KOPT-K1 (cell line): ENCODE measurements at regions not wholly inside any gene's neighbourhood (a gene's known extent, or its start where the extent isn't known, plus 50 kb on each side); places are given as distances from the start of the nearest gene placed in this dataset.

Experiments used
- H3K27ac ChIP-seq: fragments of 200-600 bp; sonication (generic); 2 replicates; pipeline ENCODE4 v1.5.1; 2016; ENCODE audit warnings: antibody characterized with exemption, mild to moderate bottlenecking, low read depth, low read length; ENCODE audit not compliant: poor library complexity, severe bottlenecking
- H3K36me3 ChIP-seq: fragments of 200-600 bp; sonication (generic); 2 replicates; pipeline ENCODE4 v1.5.1; 2017; ENCODE audit warnings: antibody characterized with exemption, mild to moderate bottlenecking, low read length, moderate library complexity; ENCODE audit not compliant: insufficient read depth
- H3K9me3 ChIP-seq: fragments of 200-600 bp; sonication (generic); 2 replicates; pipeline ENCODE4 v1.5.1; 2017; ENCODE audit warnings: antibody characterized with exemption, low read length, mild to moderate bottlenecking; ENCODE audit not compliant: insufficient read depth, poor library complexity, severe bottlenecking

GRCh38 chr18:41751652-41752051 lies 203.4 kb upstream of the PIK3C3 start:
- H3K36me3 ChIP-seq = no peaks in the 10 kb centered on the region
- H3K27ac ChIP-seq = no peak overlapping the region
- H3K9me3 ChIP-seq = no peaks in the 10 kb centered on the region

DNA sequence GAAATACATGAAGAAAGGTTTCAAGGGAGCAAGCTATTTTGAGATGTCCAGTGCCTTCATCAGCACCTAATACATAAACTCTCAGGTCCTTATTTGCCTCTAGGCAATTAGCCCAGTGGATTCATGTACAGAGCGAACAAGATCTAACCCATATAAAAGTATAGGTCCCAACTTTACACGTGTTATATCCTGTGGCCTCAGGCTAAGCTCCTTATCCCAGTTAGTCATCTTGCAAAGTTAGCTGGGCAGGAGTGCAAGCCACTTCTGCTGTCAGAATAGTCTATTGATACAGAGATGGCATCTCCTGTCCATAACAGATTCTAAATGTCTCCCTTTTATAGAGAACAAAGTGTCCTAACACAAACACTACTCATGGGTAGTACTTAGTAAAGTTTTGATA lies 203.9 kb upstream of the PIK3C3 start:
- no peaks in the 10 kb centered on the region for H3K9me3 ChIP-seq
- no peaks in the 10 kb centered on the region for H3K36me3 ChIP-seq
- H3K27ac ChIP-seq = no peak overlapping the region

- Histone ChIP-seq H3K27ac (no peak overlapping the region), H3K9me3 (no peaks in the 10 kb centered on the region), H3K36me3 (no peaks in the 10 kb centered on the region)
Observed at GRCh38 chr18:41747723-41748242, 207.3 kb upstream of the PIK3C3 start.

GRCh38 chr18:41745166-41746049 lies 209.6 kb upstream of the PIK3C3 start:
- Histone ChIP-seq H3K36me3 (no peaks in the 10 kb centered on the region), H3K27ac (no peak overlapping the region), H3K9me3 (no peaks in the 10 kb centered on the region)

- H3K27ac ChIP-seq = no peak overlapping the region
- no peaks in the 10 kb centered on the region for H3K36me3 ChIP-seq
- H3K9me3 ChIP-seq = no peaks in the 10 kb centered on the region
Observed at GRCh38 chr18:41744421-41745030, 210.5 kb upstream of the PIK3C3 start.

DNA sequence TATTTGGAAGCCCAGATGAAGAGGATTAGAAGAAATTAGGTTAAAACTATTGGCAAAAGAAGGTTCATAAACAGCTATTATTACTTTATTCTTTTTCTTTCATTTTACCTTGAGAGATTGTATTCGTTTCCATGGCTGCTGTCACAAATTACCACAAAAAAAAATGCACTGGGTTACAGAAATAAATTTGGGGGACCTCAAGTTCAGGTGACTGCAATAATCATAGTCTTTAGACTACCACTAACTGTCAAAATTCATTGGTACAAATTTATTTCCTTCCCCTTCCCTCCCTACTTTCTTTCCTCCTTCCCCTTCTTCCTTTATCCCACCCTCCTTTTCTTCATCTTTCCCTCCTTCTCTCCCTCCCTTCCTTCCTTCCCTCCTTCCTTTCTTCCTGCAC lies 217.8 kb upstream of the PIK3C3 start:
- Histone ChIP-seq H3K36me3 (no peaks in the 10 kb centered on the region), H3K27ac (no peak overlapping the region), H3K9me3 (no peaks in the 10 kb centered on the region)

GRCh38 chr18:41734917-41735316 lies 220.1 kb upstream of the PIK3C3 start:
- no peaks in the 10 kb centered on the region for H3K36me3 ChIP-seq
- no peak overlapping the region for H3K27ac ChIP-seq
- no peaks in the 10 kb centered on the region for H3K9me3 ChIP-seq

DNA sequence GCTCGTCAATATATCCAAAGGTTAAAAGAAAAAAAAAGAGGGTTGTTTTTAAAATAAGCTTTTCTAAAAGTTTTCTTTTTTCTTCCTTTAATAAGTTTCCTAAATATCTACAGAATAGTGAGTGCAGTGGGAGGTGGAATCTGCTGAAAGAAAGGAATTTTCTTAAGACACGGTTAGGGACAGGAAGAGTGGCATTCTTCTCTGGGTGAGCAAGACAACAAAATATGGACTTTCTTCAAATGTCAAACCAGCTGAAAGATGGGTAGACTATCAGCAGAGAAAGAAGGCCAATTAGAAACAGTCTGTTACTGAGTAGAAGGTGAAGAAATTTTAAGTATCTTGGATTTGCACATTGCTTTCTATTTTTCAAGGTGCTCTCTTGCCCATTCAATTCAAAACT lies 222.7 kb upstream of the PIK3C3 start:
- Histone ChIP-seq H3K27ac (no peak overlapping the region), H3K36me3 (no peaks in the 10 kb centered on the region), H3K9me3 (no peaks in the 10 kb centered on the region)

- H3K36me3 ChIP-seq = no peaks in the 10 kb centered on the region
- no peak overlapping the region for H3K27ac ChIP-seq
- H3K9me3 ChIP-seq = no peaks in the 10 kb centered on the region
Observed at GRCh38 chr18:41731884-41732283, 223.2 kb upstream of the PIK3C3 start.

GRCh38 chr18:41724195-41724594 lies 230.8 kb upstream of the PIK3C3 start:
- no peaks in the 10 kb centered on the region for H3K36me3 ChIP-seq
- no peaks in the 10 kb centered on the region for H3K9me3 ChIP-seq
- no peak overlapping the region for H3K27ac ChIP-seq

- no peaks in the 10 kb centered on the region for H3K9me3 ChIP-seq
- no peaks in the 10 kb centered on the region for H3K36me3 ChIP-seq
- no peak overlapping the region for H3K27ac ChIP-seq
Observed at GRCh38 chr18:41721103-41721790, 233.8 kb upstream of the PIK3C3 start.

- Histone ChIP-seq H3K9me3 (no peaks in the 10 kb centered on the region), H3K27ac (no peak overlapping the region), H3K36me3 (no peaks in the 10 kb centered on the region)
Observed at GRCh38 chr18:41720226-41720625, 234.8 kb upstream of the PIK3C3 start.

DNA sequence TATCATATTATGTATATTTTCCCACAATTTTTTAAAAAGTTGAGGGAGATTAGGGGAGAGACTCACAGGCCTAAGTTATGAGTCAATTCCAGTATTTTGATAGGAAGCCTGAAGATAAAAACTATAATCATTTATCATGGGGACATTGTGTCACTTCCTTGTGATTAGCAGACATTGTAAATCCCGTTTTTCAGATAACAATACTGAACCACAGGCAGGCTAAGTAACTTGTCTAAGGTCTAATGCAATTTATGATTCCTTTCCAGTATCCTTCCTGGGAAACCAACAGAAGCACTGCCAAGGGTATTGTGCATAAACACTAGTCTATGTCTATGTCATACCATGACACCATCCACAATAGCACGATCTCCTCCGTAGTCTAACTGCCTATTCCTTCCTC lies 235.2 kb upstream of the PIK3C3 start:
- no peaks in the 10 kb centered on the region for H3K9me3 ChIP-seq
- no peak overlapping the region for H3K27ac ChIP-seq
- H3K36me3 ChIP-seq = no peaks in the 10 kb centered on the region

- Histone ChIP-seq H3K36me3 (no peaks in the 10 kb centered on the region), H3K27ac (no peak overlapping the region), H3K9me3 (no peaks in the 10 kb centered on the region)
Observed at GRCh38 chr18:41714872-41715271, 240.2 kb upstream of the PIK3C3 start.
